AG04449 (cell line): ENCODE measurements at regions not wholly inside any gene's neighbourhood (a gene's known extent, or its start where the extent isn't known, plus 50 kb on each side); places are given as distances from the start of the nearest gene placed in this dataset.

Source experiments
- CTCF ChIA-PET: fragments of 350-600 bp; formaldehyde crosslinking; extraction: SDS; loops from one replicate; lab custom pipeline; 2021; ENCODE audit warnings: antibody characterized with exemption; lab: Yijun Ruan, JAX
- POLR2A ChIA-PET: fragments of 400-600, 350-600 bp; formaldehyde crosslinking; extraction: SDS; loops from one replicate; lab custom pipeline; 2020; ENCODE audit warnings: antibody characterized with exemption, inconsistent platforms; lab: Yijun Ruan, JAX
- DNase-seq: peaks from one replicate; pipeline ENCODE4 v3.0.0-alpha.2; 2010; ENCODE audit warnings: low read depth, low spot score
- H3K4me3 ChIP-seq: 2 replicates; pipeline ENCODE4 v1.5.1; 2011; ENCODE audit warnings: low read depth, mild to moderate bottlenecking, control low read depth, low read length
- CTCF ChIP-seq: IDR thresholded peaks from one replicate; pipeline ENCODE4 v1.5.1; 2011; ENCODE audit warnings: mild to moderate bottlenecking, moderate library complexity, low read length, control low read depth, inconsistent platforms; ENCODE audit not compliant: insufficient read depth; ENCODE audit errors: missing control alignments

- ChIA-PET CTCF (no interaction called here), POLR2A (no interaction called here)
- H3K4me3 ChIP-seq, result no peak overlapping the region
- DNase-seq, result no peak
- no peak for TF ChIP-seq CTCF
Observed at GRCh38 chr1:105533996-105534395, 1522.5 kb upstream of the PRMT6 start.

- no peak overlapping the region for H3K4me3 ChIP-seq
- no peak for DNase-seq
- ChIA-PET POLR2A (no interaction called here), CTCF (no interaction called here)
- no peak for TF ChIP-seq CTCF
Observed at GRCh38 chr1:105544475-105544874, 1512.0 kb upstream of the PRMT6 start.

- H3K4me3 ChIP-seq, result no peak overlapping the region
- DNase-seq, result no peak
- ChIA-PET CTCF (no interaction called here), POLR2A (no interaction called here)
- TF ChIP-seq CTCF, result no peak
Observed at GRCh38 chr1:105556266-105556665, 1500.2 kb upstream of the PRMT6 start.

GRCh38 chr1:105558023-105558422 is 1498.5 kb upstream of the PRMT6 start:
- TF ChIP-seq CTCF, result no peak
- H3K4me3 ChIP-seq, result no peak overlapping the region
- ChIA-PET POLR2A (no interaction called here), CTCF (no interaction called here)
- DNase-seq, result no peak

GRCh38 chr1:105565006-105565405 is 1491.5 kb upstream of the PRMT6 start:
- ChIA-PET POLR2A (no interaction called here), CTCF (no interaction called here)
- H3K4me3 ChIP-seq, result no peak overlapping the region
- DNase-seq, result no peak
- TF ChIP-seq CTCF, result no peak

GRCh38 chr1:105585791-105586190 is 1470.7 kb upstream of the PRMT6 start:
- TF ChIP-seq CTCF, result no peak
- ChIA-PET POLR2A (no interaction called here), CTCF (no interaction called here)
- H3K4me3 ChIP-seq, result no peak overlapping the region
- peak; percentile 4 for DNase-seq
